ENCODE measurements at regions not wholly inside any gene's neighbourhood (a gene's known extent, or its start where the extent isn't known, plus 50 kb on each side); places are given as distances from the start of the nearest gene placed in this dataset.

DNA sequence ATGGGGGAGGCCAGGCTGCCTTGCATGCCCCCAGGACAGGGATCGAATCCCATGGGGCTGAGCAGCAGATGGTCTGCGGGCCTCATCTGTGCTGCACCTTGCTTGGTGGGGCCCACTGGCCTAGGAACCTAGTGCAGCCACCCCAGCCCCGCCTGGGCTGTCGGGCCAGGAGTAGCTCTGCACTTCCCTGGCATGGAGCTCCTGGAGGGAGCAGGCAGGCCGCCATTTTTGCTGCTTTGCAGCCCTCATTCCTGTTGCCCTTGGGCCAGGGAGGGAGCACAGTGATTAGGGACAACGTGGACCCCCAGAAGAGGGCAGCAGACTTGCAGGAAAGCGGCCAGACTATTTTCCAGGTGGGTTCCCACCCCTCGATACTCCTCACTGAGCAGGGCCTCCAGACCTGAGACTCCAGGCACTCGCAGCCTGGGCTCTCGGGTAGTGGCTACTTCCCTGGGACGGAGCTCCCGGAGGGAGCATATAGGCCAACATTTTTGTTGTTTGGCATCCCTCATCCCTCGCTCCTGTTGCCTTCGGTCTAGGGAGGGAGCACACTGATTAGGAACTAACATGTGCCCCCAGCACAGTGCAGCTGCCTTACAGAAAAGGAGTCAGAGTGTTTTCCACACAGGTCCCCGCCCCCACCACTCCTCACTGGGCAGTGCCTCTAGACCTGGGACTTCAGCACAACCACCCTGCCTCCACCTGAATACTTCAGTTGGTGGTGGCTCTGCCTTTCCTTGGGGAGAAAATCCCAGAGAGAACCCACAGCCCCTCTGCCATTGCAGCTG, 99.5 kb downstream of the MAIP1 start:
- DNase-seq (ENCODE audit: low read depth) = no peak

GRCh38 chr2:200056105-200056504, 100.7 kb downstream of the MAIP1 start:
- no peak for DNase-seq (ENCODE audit: low read depth)

DNA sequence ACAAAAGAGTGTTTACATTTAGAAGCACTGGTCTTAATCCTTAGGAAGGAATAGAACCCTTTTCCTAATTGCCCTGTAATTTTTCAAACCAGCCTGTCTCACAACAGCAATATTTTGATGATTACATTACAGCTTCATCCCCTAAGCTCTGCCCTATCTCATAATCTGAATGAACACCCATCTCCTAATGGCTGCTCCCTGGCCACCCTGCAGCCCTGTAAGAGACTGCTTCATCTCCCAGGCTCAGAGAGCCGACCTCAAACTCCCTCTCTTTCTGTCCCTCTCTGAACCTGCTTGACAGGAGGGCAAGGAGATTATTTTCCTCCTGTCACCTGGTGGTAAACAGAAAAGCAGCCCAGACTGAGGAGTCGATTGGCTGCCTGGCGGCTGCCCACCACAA, 107.8 kb downstream of the MAIP1 start:
- no peak for DNase-seq (ENCODE audit: low read depth)

DNA sequence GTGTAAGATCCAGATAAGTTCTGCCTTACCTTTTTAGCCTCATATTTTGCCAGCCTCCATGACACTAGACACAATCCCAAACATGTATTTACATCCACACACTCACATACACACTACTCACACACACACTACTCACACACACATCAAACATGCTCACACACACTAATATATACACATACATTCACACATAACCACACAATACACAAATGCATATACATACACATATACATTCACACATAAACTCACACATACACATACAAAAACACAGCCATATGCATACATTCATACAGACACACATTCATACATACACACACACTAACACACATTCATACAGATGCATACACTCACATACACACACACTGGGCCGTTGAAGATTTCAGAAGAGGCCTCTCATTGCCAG, 109.5 kb downstream of the MAIP1 start:
- no peak for DNase-seq (ENCODE audit: low read depth)

- DNase-seq (ENCODE audit: low read depth) = no peak
Observed at GRCh38 chr2:200065477-200065876, 110.1 kb downstream of the MAIP1 start.

DNA sequence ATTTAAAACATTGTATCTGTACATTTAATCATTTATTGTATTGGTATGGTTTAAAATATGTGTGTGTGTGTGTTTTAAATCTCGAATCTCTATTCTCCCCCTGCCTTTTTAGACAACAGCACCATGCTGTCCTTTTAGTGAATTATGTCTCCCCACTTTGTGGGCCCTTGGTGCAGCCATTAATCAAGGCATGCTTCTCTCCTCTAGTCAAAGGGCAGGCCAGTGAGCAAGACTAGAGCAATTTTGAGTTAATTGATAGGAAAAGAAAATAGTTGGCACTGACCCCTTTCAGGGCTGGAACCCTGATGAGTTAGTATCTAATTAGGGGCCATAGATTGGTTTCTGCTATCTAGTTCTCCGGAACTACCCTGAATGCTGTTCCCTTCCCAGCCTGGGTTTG, 111.0 kb downstream of the MAIP1 start:
- no peak for DNase-seq (ENCODE audit: low read depth)

GRCh38 chr2:200068642-200069041, 113.3 kb downstream of the MAIP1 start:
- no peak for DNase-seq (ENCODE audit: low read depth)

GRCh38 chr2:200077210-200077650, 121.8 kb downstream of the MAIP1 start:
- peak; percentile 73 for DNase-seq (ENCODE audit: low read depth)

DNA sequence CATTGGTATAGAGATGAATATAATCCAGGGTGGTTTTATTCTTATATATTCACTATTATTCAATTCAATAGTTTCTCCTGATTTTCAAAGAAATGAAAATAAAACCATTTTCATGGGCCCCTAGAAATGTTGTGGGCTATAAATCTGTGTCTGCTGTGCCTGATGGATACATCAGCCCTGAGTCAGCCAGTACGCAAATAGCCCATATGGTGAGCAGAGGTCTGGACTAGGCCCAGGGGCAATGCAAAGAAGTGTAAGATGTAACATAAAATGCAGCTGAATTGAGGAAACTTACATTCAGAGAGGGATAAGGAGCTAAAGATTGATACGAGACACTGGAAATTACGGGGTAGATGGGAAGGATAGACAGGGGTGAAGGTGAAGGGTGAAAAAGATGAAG, 122.5 kb downstream of the MAIP1 start:
- peak; percentile 10 for DNase-seq (ENCODE audit: low read depth)

DNA sequence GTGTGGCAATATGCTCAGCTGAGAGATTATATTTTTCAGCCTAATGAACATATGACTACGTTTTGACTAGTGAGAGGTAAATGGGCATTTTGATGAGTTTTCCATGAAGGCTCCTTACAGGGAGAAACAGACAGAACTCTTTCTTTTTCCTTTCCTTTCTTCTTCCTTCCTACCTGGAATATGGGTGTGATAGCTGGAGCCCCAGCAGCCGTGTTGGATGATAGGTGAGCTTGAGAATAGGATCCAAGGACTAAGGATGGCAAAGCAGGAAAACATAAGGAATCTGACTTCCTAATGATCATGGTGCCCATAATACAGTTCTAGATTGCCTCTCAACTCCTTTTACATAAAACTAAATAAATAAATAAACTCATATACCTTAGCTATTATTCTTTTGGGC, 124.0 kb downstream of the MAIP1 start:
- DNase-seq (ENCODE audit: low read depth) = no peak

GRCh38 chr2:200081236-200081635, 125.9 kb downstream of the MAIP1 start:
- no peak for DNase-seq (ENCODE audit: low read depth)

GRCh38 chr2:200081811-200082210, 126.4 kb downstream of the MAIP1 start:
- DNase-seq (ENCODE audit: low read depth) = no peak

DNA sequence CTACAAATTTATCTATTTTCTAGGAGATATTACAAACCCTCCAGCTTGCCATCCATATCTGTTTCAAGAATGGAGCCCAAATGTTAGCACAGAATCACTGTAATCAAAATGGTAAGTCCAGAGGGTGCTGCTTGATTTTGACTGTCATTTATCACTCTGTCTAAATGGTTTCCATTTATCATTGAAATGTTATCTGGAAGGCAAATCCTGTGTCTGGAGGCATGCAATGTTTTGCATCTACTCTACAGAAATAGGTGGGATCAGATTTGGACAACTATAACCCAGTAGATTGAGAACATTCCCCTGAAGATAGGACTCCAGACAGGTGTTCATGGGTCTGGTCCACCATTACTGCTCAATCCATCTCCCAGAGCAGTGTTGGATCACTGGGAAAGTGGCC, 128.7 kb downstream of the MAIP1 start:
- no peak for DNase-seq (ENCODE audit: low read depth)

GRCh38 chr2:200086911-200087310, 131.5 kb downstream of the MAIP1 start:
- peak; percentile 22 for DNase-seq (ENCODE audit: low read depth)

DNA sequence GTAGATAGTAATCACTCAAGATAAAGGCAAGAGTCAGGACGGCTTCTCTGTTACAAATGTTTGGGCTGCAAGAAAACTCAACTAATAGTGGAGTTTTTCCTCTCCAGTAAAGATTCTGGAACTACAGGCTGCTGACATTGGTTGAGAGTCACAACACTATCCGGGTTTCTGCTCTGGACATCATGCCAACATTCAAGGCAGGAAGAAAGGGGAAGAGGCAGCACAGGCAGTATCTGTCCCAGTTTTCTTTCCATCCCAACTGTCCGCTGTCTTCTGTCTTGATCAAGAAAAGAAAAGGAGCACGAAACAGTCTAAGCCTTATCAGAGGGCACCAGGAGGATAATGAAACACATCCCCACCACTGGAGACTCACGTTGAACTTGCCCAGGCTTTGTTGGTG, 132.1 kb downstream of the MAIP1 start:
- no peak for DNase-seq (ENCODE audit: low read depth)

GRCh38 chr2:200089040-200089755, 133.8 kb downstream of the MAIP1 start:
- DNase-seq (ENCODE audit: low read depth) = peak; percentile 8

- no peak for DNase-seq (ENCODE audit: low read depth)
Observed at GRCh38 chr2:200089756-200090109, 134.4 kb downstream of the MAIP1 start.

DNA sequence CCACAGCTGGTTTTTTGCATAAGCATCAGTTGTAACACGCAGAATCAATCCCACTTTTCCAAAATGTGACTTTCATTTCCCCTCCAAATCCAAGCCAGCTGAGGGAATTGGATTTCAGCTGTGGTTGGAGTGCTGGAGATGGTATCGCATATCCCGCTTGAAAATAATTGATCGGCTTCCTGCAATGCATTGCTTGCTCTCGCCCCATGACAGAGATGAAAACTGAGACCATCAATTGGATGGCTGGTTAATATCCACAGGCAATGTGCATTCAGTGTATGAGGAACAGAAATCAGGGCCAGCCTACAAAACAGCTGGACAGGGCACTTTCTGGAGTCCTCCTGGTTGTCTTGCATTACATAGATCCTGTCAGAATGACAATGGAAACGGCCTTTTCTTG, 135.3 kb downstream of the MAIP1 start:
- DNase-seq (ENCODE audit: low read depth) = no peak

DNA sequence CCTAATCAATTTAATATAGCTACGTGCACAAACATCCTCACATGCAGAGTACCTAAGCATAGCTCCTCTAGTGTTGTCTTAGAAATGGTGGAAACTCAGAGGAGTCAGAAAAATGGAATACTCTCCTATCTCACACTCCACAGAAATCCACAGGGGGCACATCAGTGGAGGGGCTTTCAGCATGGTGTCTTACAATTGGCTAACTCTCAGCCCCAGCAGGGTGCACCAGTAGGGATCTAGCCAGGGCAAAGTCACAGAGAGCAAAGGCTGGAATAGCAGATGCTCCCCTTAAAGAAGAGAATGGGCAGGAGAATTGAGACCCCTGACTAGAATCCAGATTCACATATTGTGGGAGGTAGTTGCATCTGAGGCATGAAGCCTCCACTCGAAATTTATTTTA, 135.7 kb downstream of the MAIP1 start:
- no peak for DNase-seq (ENCODE audit: low read depth)

GRCh38 chr2:200092235-200092634, 136.9 kb downstream of the MAIP1 start:
- no peak for DNase-seq (ENCODE audit: low read depth)

- no peak for DNase-seq (ENCODE audit: low read depth)
Observed at GRCh38 chr2:200095436-200095835, 140.1 kb downstream of the MAIP1 start.

DNA sequence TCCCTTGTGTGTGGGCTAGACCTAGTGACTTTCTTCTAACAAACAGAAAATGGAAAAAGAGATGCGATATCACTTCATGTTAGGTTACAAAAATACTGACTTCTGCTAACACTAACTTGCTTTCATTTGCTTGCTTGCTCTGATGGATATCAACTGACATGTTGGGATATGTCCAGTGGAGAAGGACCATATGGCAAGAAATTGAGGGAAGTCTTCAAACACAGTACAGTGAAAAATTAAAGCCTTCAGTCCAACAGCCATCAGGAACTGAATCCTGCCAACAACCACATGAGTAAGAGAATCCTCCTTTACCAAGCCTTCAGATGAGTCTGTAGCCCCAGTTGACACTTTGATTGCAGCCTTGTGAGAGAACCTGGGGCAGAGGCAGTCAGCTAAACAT, 143.9 kb downstream of the MAIP1 start:
- no peak for DNase-seq (ENCODE audit: low read depth)

GRCh38 chr2:200100027-200100426, 144.6 kb downstream of the MAIP1 start:
- DNase-seq (ENCODE audit: low read depth) = no peak

- DNase-seq (ENCODE audit: low read depth) = no peak
Observed at GRCh38 chr2:200101922-200102321, 146.5 kb downstream of the MAIP1 start.
